Glutamatergic neuron (in vitro differentiated cells): ENCODE measurements at regions not wholly inside any gene's neighbourhood (a gene's known extent, or its start where the extent isn't known, plus 50 kb on each side); places are given as distances from the start of the nearest gene placed in this dataset.

Experiments
- DNase-seq: peaks from one replicate; pipeline ENCODE4 v3.0.0; 2022
- H3K27ac Mint-ChIP-seq: one replicate; pipeline ENCODE4 v1.8.0; 2020; ENCODE audit warnings: mild to moderate bottlenecking, mixed read lengths, inconsistent platforms; ENCODE audit not compliant: unreplicated experiment
- H3K27me3 Mint-ChIP-seq: one replicate; pipeline ENCODE4 v1.8.0; 2020; ENCODE audit warnings: mild to moderate bottlenecking, moderate library complexity, mixed read lengths, inconsistent platforms; ENCODE audit not compliant: unreplicated experiment
- H3K36me3 Mint-ChIP-seq: one replicate; pipeline ENCODE4 v1.8.0; 2020; ENCODE audit warnings: mild to moderate bottlenecking, mixed read lengths, inconsistent platforms; ENCODE audit not compliant: unreplicated experiment
- H3K4me1 Mint-ChIP-seq: one replicate; pipeline ENCODE4 v1.8.0; 2020; ENCODE audit warnings: mild to moderate bottlenecking, low read depth, mixed read lengths, inconsistent platforms; ENCODE audit not compliant: unreplicated experiment
- H3K4me3 Mint-ChIP-seq: one replicate; pipeline ENCODE4 v1.8.0; 2020; ENCODE audit warnings: mild to moderate bottlenecking, mixed read lengths, inconsistent platforms; ENCODE audit not compliant: unreplicated experiment
- H3K9me3 Mint-ChIP-seq: one replicate; pipeline ENCODE4 v1.8.0; 2020; ENCODE audit warnings: mild to moderate bottlenecking, moderate library complexity, mixed read lengths, inconsistent platforms; ENCODE audit not compliant: unreplicated experiment
- CTCF ChIP-seq: fragments of 200-600 bp; sonication (generic); IDR thresholded peaks from one replicate; pipeline ENCODE4 v1.5.0; 2021; ENCODE audit not compliant: partially characterized antibody, unreplicated experiment

GRCh38 chr4:162727232-162727631, 439.5 kb downstream of the NAF1 start:
- Mint-ChIP-seq H3K27ac (no peak overlapping the region), H3K4me3 (no peak overlapping the region), H3K27me3 (no peaks in the 10 kb centered on the region), H3K9me3 (no peaks in the 10 kb centered on the region), H3K4me1 (no peaks in the 10 kb centered on the region), H3K36me3 (no peaks in the 10 kb centered on the region)
- TF ChIP-seq CTCF = no peak
- no peak for DNase-seq

GRCh38 chr4:162715401-162715800, 451.3 kb downstream of the NAF1 start:
- Mint-ChIP-seq H3K27ac (no peak overlapping the region), H3K36me3 (peaks cover 8% of the 10 kb centered on the region), H3K9me3 (peaks cover 2% of the 10 kb centered on the region), H3K27me3 (peaks cover 6% of the 10 kb centered on the region), H3K4me1 (no peaks in the 10 kb centered on the region), H3K4me3 (no peak overlapping the region)
- TF ChIP-seq CTCF = no peak
- no peak for DNase-seq

GRCh38 chr4:162707962-162708361, 458.7 kb downstream of the NAF1 start:
- H3K9me3 Mint-ChIP-seq = no peaks in the 10 kb centered on the region
- DNase-seq = no peak

GRCh38 chr4:162706632-162707031, 460.1 kb downstream of the NAF1 start:
- H3K27ac Mint-ChIP-seq = no peak overlapping the region
- no peak for DNase-seq
- no peaks in the 10 kb centered on the region for H3K9me3 Mint-ChIP-seq
- no peak overlapping the region for H3K4me3 Mint-ChIP-seq
- no peaks in the 10 kb centered on the region for H3K4me1 Mint-ChIP-seq
- H3K36me3 Mint-ChIP-seq = peaks cover 9% of the 10 kb centered on the region
- no peak for TF ChIP-seq CTCF
- no peaks in the 10 kb centered on the region for H3K27me3 Mint-ChIP-seq

More at GRCh38 chr4:162707962-162708361, 458.7 kb downstream of the NAF1 start:
- Mint-ChIP-seq H3K36me3 (peaks cover 16% of the 10 kb centered on the region), H3K27me3 (peaks cover 6% of the 10 kb centered on the region), H3K27ac (no peak overlapping the region), H3K4me1 (no peaks in the 10 kb centered on the region), H3K4me3 (no peak overlapping the region)
- TF ChIP-seq CTCF = no peak

GRCh38 chr4:162706051-162706450, 460.6 kb downstream of the NAF1 start:
- no peaks in the 10 kb centered on the region for H3K9me3 Mint-ChIP-seq
- no peak for DNase-seq
- H3K27me3 Mint-ChIP-seq = no peaks in the 10 kb centered on the region
- no peak for TF ChIP-seq CTCF
- no peak overlapping the region for H3K27ac Mint-ChIP-seq
- no peak overlapping the region for H3K4me3 Mint-ChIP-seq
- H3K4me1 Mint-ChIP-seq = no peaks in the 10 kb centered on the region
- peaks cover 8% of the 10 kb centered on the region for H3K36me3 Mint-ChIP-seq
